Neuronal stem cell (in vitro differentiated cells): ENCODE measurements at regions not wholly inside any gene's neighbourhood (a gene's known extent, or its start where the extent isn't known, plus 50 kb on each side); places are given as distances from the start of the nearest gene placed in this dataset.

Source experiments
- DNase-seq: peaks from one replicate; pipeline ENCODE4 v3.0.0-alpha.2; 2013; ENCODE audit warnings: low spot score
- H2AFZ ChIP-seq: one replicate; pipeline ENCODE4 v1.6.1; 2013; ENCODE audit warnings: mild to moderate bottlenecking, low read length, inconsistent platforms
- H2AK5ac ChIP-seq: 2 replicates; pipeline ENCODE4 v1.6.1; 2013; ENCODE audit warnings: low read depth, mild to moderate bottlenecking, inconsistent platforms, low read length, moderate library complexity, mixed read lengths
- H2BK120ac ChIP-seq: 2 replicates; pipeline ENCODE4 v1.6.1; 2013; ENCODE audit warnings: low read depth, mild to moderate bottlenecking, inconsistent platforms, low read length, moderate library complexity, mixed read lengths
- H2BK12ac ChIP-seq: one replicate; pipeline ENCODE4 v1.6.1; 2013; ENCODE audit warnings: low read length, inconsistent platforms
- H2BK15ac ChIP-seq: 2 replicates; pipeline ENCODE4 v1.6.1; 2013; ENCODE audit warnings: mild to moderate bottlenecking, low read length, inconsistent platforms, mixed read lengths
- H2BK5ac ChIP-seq: one replicate; pipeline ENCODE4 v1.6.1; 2013; ENCODE audit warnings: inconsistent platforms, mild to moderate bottlenecking, low read length, moderate library complexity
- H3K14ac ChIP-seq: one replicate; pipeline ENCODE4 v1.6.1; 2013; ENCODE audit warnings: low read length, inconsistent platforms
- H3K18ac ChIP-seq: 2 replicates; pipeline ENCODE4 v1.6.1; 2013; ENCODE audit warnings: low read length, inconsistent platforms
- H3K23ac ChIP-seq: 2 replicates; pipeline ENCODE4 v1.6.1; 2013; ENCODE audit warnings: low read depth, mild to moderate bottlenecking, mixed read lengths, low read length, inconsistent platforms; ENCODE audit not compliant: poor library complexity
- H3K27ac ChIP-seq: replicated peaks from 3 replicates; pipeline ENCODE4 v1.5.1; 2013; ENCODE audit warnings: low read length, inconsistent platforms
- H3K27me3 ChIP-seq, 3 experiments: 2 replicates each; pipeline ENCODE4 v1.6.1; 2013; ENCODE audit warnings: low read length in 3 of 3, mild to moderate bottlenecking in 2 of 3, inconsistent platforms in 1 of 3, low read depth in 1 of 3, mixed read lengths in 1 of 3, moderate library complexity in 1 of 3; ENCODE audit not compliant: control insufficient read depth in 3 of 3, insufficient read depth in 3 of 3
- H3K36me3 ChIP-seq, 2 donors: replicated peaks in 1 of 2; 2 replicates each; pipeline ENCODE4 v1.6.1; 2013; ENCODE audit warnings: low read length in 2 of 2; ENCODE audit not compliant: control insufficient read depth in 2 of 2, insufficient read depth in 2 of 2
- H3K4ac ChIP-seq: 2 replicates; pipeline ENCODE4 v1.6.1; 2013; ENCODE audit warnings: inconsistent platforms, mild to moderate bottlenecking, low read length, moderate library complexity
- H3K4me1 ChIP-seq, 2 donors: 1 replicate in 1 of 2; 2 replicates in 1 of 2; pipeline ENCODE4 v1.6.1; 2013; ENCODE audit warnings: low read length in 2 of 2, low read depth in 1 of 2; ENCODE audit not compliant: control insufficient read depth in 2 of 2, insufficient read depth in 1 of 2
- H3K4me2 ChIP-seq: one replicate; pipeline ENCODE4 v1.6.1; 2013; ENCODE audit warnings: mild to moderate bottlenecking, low read length, inconsistent platforms; ENCODE audit not compliant: insufficient read depth, poor library complexity, severe bottlenecking
- H3K4me3 ChIP-seq, 2 donors: 2 replicates each; pipeline ENCODE4 v1.5.1; 2013; ENCODE audit warnings: low read length in 2 of 2, mild to moderate bottlenecking in 2 of 2, inconsistent platforms in 1 of 2, moderate library complexity in 1 of 2
- H3K79me1 ChIP-seq: one replicate; pipeline ENCODE4 v1.6.1; 2013; ENCODE audit warnings: low read depth, mild to moderate bottlenecking, inconsistent platforms, low read length, moderate library complexity
- H3K9ac ChIP-seq: one replicate; pipeline ENCODE4 v1.6.1; 2013; ENCODE audit warnings: mild to moderate bottlenecking, low read depth, low read length, inconsistent platforms; ENCODE audit not compliant: poor library complexity
- H3K9me3 ChIP-seq, 2 donors: replicated peaks in 1 of 2; 2 replicates each; pipeline versions ENCODE3 to v1.6.1; 2013; ENCODE audit warnings: low read length in 2 of 2, mild to moderate bottlenecking in 2 of 2, inconsistent platforms in 1 of 2, low read depth in 1 of 2, mixed read lengths in 1 of 2, moderate library complexity in 1 of 2; ENCODE audit not compliant: control insufficient read depth in 2 of 2, insufficient read depth in 1 of 2
- H4K8ac ChIP-seq: one replicate; pipeline ENCODE4 v1.6.1; 2013; ENCODE audit warnings: low read depth, mild to moderate bottlenecking, inconsistent platforms, low read length, moderate library complexity
- H4K91ac ChIP-seq: one replicate; pipeline ENCODE4 v1.6.1; 2013; ENCODE audit warnings: low read length, low read depth, mild to moderate bottlenecking, inconsistent platforms; ENCODE audit not compliant: poor library complexity
- WGBS, 2 donors: extraction: QIAGEN DNeasy Blood & Tissue Kit; methylation state at CpG; one replicate each; pipeline ENCODE4 v1.1.7; 2013; ENCODE audit warnings: missing lambda C conversion rate in 2 of 2, mixed read lengths in 1 of 2; ENCODE audit not compliant: insufficient read length in 2 of 2, insufficient replicate concordance in 1 of 2; ENCODE audit errors: extremely low coverage in 2 of 2; 5-methylcytosine and 5-hydroxymethylcytosine counted together

DNA sequence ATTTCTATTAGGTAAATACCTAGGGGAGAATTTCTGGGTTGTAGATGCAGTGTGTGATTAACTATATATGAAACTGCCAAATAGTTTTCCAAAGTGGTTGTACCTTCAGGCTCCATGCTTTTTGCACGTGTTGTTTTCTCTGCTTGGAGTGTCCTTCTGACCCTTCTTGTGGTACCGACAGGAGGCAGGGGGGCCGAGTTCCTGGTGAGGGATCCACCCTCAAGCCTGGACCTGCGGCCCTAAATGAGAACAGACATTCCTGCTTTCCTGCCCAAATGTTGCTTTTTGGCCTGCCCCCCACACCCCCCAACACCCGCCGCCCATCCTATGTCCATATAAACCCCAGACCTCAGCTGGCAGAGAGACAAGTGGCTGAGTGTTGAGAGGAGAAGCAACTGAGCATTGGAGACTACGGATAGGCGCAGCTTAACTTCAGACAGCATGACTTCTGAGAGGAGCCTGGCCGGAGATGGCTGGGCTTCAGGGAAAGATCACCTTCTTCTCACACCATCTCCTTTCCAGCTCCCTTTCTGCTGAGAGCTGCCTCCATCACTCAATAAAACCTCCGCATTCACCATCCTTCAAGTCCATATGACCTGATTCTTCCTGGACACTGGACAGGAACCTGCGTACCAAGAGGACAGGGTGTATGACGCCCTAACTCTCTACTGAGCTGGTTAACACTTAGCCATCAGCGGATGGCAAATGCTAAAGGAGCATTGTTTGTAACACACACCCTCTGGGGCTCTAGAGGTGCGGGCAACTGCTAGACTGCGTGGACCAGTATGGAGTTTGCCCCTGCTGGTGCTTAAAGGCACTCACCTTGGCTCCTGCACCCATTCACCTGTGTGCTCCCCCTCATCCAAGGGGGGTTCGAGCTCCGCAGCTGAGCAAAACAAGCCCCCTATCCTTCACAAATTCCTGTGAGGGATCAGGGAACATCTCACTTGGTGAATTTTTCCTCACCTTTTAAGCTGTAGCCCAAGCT lies 194.7 kb upstream of the FBXO33 start:
- Histone ChIP-seq H3K14ac (no peak overlapping the region), H3K79me1 (no peaks in the 10 kb centered on the region), H3K9ac (no peak overlapping the region), H3K18ac (no peak overlapping the region), H3K23ac (no peak overlapping the region), H2BK12ac (no peak overlapping the region), H3K27me3 (no peaks in the 10 kb centered on the region), H3K27ac (no peak overlapping the region), H2BK5ac (no peak overlapping the region), H3K36me3 (no peaks in the 10 kb centered on the region), H3K4ac (no peak overlapping the region), H2AK5ac (no peak overlapping the region), H2BK120ac (no peak overlapping the region), H3K4me1 (no peaks in the 10 kb centered on the region), H4K91ac (no peak overlapping the region), H2AFZ (no peak overlapping the region), H3K4me2 (no peak overlapping the region), H4K8ac (no peak overlapping the region), H3K9me3 (no peaks in the 10 kb centered on the region), H2BK15ac (no peak overlapping the region), H3K4me3 (no peak overlapping the region)
- DNase-seq: no peak
- no CpG with 5 or more reads among the region's 17 CpGs for WGBS, 2 donors

DNA sequence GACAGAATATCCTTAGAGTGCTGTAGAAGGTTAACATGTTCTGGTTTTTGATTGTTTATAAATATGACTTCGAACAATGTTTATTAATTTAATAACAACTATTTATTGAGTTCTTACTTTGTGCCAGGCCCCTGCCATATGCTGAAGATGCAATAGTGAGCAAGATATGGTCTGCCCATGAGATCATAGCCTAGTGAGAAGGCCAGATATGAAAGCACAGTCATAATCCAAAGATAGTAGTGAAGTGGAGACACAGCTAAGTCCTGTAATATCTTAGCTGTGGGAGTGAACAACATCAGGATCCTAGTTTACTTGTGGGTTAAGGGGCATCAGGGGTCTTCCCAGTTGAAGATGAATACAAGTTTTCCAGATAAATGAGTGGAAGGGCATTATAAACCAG lies 189.4 kb upstream of the FBXO33 start:
- no peak for DNase-seq
- Histone ChIP-seq H3K14ac (no peak overlapping the region), H3K23ac (no peak overlapping the region), H3K4me1 (no peaks in the 10 kb centered on the region), H2BK120ac (no peak overlapping the region), H2AK5ac (no peak overlapping the region), H3K36me3 (no peaks in the 10 kb centered on the region), H3K9me3 (no peaks in the 10 kb centered on the region), H3K18ac (no peak overlapping the region), H2BK12ac (no peak overlapping the region), H3K79me1 (no peaks in the 10 kb centered on the region), H3K27me3 (no peaks in the 10 kb centered on the region), H2BK5ac (no peak overlapping the region), H4K8ac (no peak overlapping the region), H3K4me3 (no peak overlapping the region), H3K4me2 (no peak overlapping the region), H2BK15ac (no peak overlapping the region), H3K9ac (no peak overlapping the region), H2AFZ (no peak overlapping the region), H3K27ac (no peak overlapping the region), H4K91ac (no peak overlapping the region), H3K4ac (no peak overlapping the region)
- no CpG with 5 or more reads among the region's 1 CpG for WGBS, 2 donors

GRCh38 chr14:39621223-39621622 lies 189.0 kb upstream of the FBXO33 start:
- Histone ChIP-seq H3K4me2 (no peak overlapping the region), H3K9ac (no peak overlapping the region), H3K27me3 (no peaks in the 10 kb centered on the region), H3K36me3 (no peaks in the 10 kb centered on the region), H2AFZ (no peak overlapping the region), H4K8ac (no peak overlapping the region), H3K23ac (no peak overlapping the region), H2BK5ac (no peak overlapping the region), H3K79me1 (no peaks in the 10 kb centered on the region), H4K91ac (no peak overlapping the region), H3K9me3 (no peaks in the 10 kb centered on the region), H2BK15ac (no peak overlapping the region), H3K27ac (no peak overlapping the region), H3K4me3 (no peak overlapping the region), H3K4ac (no peak overlapping the region), H2BK12ac (no peak overlapping the region), H3K14ac (no peak overlapping the region), H2AK5ac (no peak overlapping the region), H3K18ac (no peak overlapping the region), H2BK120ac (no peak overlapping the region), H3K4me1 (no peaks in the 10 kb centered on the region)
- DNase-seq: no peak
- WGBS, 2 donors: no CpG with 5 or more reads among the region's 2 CpGs

GRCh38 chr14:39617537-39617936 lies 185.3 kb upstream of the FBXO33 start:
- Histone ChIP-seq H4K8ac (no peak overlapping the region), H3K27me3 (no peaks in the 10 kb centered on the region), H4K91ac (no peak overlapping the region), H2AK5ac (no peak overlapping the region), H3K18ac (no peak overlapping the region), H3K4me3 (no peak overlapping the region), H3K36me3 (no peaks in the 10 kb centered on the region), H3K4me2 (no peak overlapping the region), H3K27ac (no peak overlapping the region), H2BK120ac (no peak overlapping the region), H2BK15ac (no peak overlapping the region), H2BK5ac (no peak overlapping the region), H3K4me1 (no peaks in the 10 kb centered on the region), H3K79me1 (no peaks in the 10 kb centered on the region), H3K9me3 (no peaks in the 10 kb centered on the region), H3K4ac (no peak overlapping the region), H3K23ac (no peak overlapping the region), H2AFZ (no peak overlapping the region), H3K14ac (no peak overlapping the region), H2BK12ac (no peak overlapping the region), H3K9ac (no peak overlapping the region)
- WGBS, 2 donors: no CpG with 5 or more reads among the region's 1 CpG
- no peak for DNase-seq
